ENCODE measurements at regions not wholly inside any gene's neighbourhood (a gene's known extent, or its start where the extent isn't known, plus 50 kb on each side); places are given as distances from the start of the nearest gene placed in this dataset.
A peak's percentile ranks its signal among the peaks of the same experiment; 100 is the strongest.
"Not testable (repeated sequence)": the region's sequence is repeated elsewhere in the genome, so short reads cannot be mapped to it uniquely, and the experiment has no call there.

- no peak for DNase-seq
These were observed 101.7 kb upstream of the MYO10 start for GRCh38 chr5:17037751-17038150.

DNA sequence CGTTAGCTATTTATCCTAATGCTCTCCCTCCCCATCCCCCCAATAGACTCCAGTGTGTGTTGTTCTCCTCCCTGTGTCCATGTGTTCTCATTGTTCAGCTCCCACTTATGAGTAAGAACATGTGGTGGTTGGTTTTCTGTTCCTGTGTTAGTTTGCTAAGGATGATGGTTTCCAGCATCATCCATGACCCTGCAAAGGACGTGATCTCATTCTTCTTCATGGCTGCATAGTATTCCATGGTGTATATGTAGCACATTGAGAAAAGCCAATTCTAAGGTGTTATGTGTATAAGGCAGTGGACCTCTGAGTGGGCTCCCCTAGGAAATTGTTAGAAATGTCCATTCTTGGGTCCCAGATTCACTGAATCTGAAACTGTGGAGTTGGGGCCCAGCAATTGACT, 103.1 kb upstream of the MYO10 start:
- no peak for DNase-seq

DNA sequence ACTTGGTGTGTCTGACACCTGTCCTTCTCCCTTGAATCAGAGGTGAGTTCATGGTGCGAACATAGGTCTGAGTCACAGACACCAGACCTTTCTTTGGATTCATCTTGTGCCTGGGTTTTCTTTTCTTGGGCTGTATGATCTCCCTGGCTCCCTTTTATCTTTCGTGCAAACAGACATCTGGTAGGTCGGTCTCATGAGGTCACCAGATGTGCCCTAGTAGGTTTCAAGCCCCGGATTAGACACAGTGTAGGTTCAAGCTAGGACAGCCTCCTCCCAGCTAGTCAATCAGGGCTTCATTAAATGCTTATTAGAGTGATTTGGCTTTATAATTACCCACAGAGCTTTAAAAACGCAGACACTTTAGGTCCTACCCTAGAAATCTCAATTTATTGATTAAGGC, 106.0 kb upstream of the MYO10 start:
- no peak for DNase-seq

DNA sequence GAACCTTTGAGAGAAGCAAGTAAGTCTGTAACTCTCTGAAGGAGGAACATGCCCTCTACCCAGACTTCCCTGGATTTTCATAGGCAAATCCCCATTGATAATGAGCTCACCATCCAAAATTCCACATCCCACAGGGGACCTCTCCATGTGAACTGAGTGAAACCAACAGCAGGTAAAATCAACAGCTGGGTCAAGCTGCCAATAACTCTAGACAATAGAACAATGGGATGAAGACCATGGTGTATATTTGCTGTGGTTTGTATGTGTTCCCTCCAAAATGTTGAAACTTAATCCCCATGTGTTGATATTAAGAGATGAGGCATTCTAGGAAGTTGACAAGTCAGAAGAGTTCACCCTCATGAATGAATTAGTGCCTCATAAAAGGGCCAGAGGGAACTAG, 110.2 kb upstream of the MYO10 start:
- DNase-seq: no peak

DNA sequence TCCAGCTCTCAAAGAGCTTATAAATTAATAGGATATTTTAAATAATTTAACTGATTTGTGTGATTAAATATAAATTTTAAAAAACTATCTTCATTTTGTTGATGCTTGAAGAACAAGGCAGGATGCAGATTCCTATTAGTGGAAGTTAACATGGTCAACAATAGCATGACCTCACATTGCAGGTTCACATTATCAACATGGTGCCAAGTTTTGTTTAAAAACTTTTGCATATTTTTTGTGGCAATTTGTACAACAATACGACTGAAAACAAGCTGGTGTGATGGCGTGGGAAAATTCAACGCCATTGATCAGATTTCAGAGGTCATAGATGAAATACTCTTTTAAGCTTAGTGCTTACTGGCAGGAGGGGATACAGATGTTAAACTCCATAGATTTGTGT, 114.1 kb upstream of the MYO10 start:
- DNase-seq: no peak

DNA sequence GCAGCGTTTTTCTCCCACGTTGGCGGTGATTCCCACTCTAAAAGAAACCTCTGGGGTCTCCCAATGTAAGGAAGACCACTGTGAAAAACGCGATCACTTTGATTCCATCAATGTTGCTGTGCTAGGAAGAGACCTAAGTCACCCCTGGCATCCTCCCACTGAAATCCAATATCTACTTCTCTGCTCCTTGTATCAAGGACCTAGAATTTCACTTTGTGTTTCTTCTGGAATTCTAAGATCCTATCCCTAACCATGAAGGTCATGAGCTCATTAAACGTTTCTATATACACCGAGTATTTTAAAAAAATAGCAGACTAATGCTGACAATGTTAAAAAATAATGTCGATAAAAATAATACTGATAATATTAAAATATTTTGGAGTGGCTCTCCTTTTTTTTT, 118.8 kb upstream of the MYO10 start:
- DNase-seq: no peak

DNA sequence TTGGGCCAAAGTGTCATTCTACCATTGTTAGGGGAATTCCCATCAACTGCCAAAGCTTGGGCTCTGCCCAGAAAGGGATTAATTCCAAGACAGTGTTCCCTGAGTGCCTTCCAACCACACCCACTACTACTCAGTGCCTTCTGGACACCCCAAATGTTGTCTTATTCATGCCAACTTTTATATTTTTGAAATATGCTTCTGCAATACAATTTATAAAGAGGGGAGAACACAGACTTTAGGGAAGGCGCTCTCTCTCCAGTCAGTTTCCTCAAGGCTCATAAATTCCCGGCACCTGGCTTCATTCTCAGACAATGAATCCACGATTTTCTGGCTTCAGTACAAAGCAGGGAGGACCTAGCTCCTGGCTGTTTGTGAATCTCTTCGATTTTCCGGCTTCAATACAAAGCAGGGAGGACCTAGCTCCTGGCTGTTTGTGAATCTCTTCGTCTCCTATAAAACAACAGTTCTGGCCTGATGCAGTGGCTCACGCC, 120.1 kb upstream of the MYO10 start:
- no peak for DNase-seq

DNA sequence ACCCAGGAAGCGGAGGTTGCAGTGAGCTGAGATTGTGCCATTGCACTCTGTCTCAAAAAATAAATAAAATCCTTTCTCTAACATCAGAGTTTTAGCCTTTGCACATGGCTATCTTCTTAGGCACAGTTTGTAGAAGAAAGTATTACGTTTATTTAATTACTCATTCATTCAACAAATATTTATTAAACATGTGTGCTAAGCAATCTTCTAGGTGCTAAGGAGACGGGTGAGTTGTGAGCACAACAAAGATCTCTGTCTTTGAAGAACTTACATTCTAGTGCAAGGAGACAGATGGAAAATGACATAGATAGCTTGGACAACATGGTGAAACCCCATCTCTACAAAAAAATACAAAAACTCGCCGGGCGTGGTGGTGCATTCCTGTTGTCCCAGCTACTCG, 122.3 kb upstream of the MYO10 start:
- no peak for DNase-seq

GRCh38 chr5:17061973-17062470, 125.9 kb upstream of the MYO10 start:
- DNase-seq: no peak

- DNase-seq: not testable (repeated sequence)
These were observed 126.7 kb upstream of the MYO10 start for GRCh38 chr5:17062741-17063140.

GRCh38 chr5:17064241-17064640, 128.2 kb upstream of the MYO10 start:
- DNase-seq: no peak

GRCh38 chr5:17065458-17065857, 129.4 kb upstream of the MYO10 start:
- DNase-seq: no peak

DNA sequence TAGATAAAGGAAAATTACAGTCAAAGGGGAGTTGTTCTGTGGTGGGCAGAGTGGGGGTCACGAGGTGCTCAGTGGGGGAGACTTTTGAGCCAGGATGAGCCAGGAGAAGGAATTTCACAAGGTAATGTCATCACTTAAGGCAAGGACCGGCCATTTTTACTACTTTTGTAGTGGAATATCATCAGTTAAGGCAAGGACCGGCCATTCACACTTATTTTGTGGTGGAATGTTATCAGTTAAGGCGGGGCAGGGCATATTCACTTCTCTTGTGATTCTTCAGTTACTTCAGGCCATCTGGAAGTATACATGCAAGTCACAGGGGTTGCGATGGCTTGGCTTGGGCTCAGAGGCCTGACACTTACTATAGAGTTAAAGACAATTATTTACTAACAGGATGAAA, 129.9 kb upstream of the MYO10 start:
- not testable (repeated sequence) for DNase-seq

DNA sequence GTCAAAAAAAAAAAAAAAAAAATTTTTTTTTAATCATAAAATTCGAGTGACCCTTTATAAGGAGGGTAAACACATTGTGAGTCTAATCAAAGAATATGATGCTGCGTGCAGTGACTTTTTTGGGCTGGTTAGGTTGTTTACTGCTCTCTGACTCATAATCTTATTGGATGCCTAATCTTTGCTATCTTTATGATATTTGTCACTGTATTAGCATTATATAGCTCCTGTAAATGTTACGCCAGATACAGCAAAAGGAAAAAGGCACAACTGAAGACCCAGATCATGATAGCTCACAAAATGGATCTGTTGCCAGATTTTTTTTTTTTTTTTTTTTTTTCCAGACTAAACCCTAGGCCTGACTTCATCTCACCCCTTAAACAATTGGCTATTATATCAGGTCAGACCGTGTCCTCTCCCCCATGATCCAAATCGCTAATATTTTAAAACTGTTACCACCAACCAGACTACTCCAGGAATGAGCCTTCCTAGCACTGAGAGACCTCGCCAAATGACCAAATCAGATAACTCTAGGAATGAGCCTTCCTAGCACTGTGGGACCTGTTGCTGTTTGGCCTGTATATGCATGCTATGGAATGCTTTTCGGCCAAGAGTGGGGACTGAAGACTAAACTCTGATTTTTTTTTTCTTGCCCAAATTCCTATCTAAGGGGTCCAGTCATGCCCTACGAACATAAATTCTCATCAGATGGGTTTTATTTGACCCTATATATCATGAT, 131.7 kb upstream of the MYO10 start:
- no peak for DNase-seq

DNA sequence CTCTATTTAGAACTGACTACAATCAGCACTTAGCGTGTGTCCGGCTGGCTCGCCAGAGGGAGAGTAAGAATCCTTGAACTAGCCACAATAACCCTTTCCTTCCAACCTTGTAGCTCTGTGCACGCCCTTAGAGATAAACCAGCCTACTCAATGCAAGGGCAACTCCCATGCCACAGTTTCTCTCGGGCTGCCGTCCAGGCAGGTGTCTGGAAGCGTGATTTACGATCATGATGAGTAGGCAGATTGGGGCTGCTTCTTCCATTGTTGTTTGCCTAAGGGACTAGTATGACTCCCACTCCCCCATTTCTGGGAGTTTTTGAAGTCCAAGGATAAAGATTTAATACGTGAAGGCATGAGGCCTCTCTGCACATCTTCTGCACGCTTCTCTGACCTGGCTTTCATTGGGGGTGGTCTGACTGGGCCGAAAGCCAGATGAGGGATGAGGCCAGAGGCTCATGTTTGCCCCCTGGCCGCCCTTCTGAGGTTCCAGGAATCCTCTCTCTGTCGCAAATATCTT, 134.0 kb upstream of the MYO10 start:
- peak; percentile 4 for DNase-seq

DNA sequence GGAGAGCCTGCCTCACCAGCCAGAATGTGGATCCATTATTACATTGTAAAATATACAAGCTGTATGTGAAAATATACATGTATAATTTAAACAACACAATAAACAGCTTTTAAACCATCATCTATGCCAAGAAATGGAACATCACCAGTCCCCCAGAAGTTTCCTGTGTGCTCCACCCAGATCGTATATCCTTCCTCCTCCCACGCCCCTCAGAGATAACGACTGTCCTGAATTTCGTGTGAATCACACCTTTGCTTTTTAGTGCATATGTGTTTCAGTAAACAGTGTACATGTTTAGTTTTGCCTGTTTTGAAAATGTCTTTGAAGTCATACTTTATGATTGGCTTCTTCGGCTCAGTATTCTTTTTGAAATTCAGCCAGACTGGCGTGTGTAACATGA, 134.6 kb upstream of the MYO10 start:
- DNase-seq: no peak

GRCh38 chr5:17075236-17075635, 139.1 kb upstream of the MYO10 start:
- no peak for DNase-seq

DNA sequence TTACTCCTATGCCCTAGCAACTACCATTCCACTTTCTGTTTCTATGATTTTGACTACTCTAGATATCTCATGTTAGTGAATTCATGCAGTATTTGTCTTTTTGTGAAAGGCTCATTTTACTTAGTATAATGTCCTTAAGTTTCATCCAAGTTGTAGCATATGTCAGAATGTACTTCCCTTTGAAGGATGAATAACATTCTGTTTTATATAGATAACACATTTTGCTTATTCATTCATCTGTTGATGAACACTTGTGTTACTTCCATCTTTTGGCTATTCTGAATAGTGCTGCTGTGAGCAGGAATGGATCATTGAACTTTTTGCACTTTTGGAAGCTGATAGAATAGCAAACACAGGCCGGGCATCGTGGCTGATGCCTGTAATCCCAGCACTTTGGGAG, 140.2 kb upstream of the MYO10 start:
- DNase-seq: no peak

GRCh38 chr5:17077440-17078233, 139.8 kb upstream of the BASP1 start:
- DNase-seq: no peak

DNA sequence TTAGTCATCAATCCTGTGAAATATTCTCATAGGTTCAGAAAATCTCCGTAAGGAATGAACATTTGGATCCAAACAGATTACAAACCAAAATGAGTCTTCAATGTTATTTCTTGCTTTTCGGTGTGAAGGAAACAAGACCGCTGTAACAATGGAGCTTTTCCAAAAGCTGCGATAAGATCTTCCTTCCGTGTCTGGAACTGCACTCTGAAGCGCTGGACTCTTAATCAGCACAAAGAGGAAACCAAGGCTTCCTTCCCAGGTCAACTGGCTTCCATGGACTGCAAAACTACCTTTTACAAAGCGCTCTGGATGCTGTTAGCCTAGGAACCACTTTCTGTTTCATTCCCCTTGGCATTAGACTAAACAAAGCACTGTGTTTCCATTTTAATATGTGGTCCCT, 137.9 kb upstream of the BASP1 start:
- no peak for DNase-seq

DNA sequence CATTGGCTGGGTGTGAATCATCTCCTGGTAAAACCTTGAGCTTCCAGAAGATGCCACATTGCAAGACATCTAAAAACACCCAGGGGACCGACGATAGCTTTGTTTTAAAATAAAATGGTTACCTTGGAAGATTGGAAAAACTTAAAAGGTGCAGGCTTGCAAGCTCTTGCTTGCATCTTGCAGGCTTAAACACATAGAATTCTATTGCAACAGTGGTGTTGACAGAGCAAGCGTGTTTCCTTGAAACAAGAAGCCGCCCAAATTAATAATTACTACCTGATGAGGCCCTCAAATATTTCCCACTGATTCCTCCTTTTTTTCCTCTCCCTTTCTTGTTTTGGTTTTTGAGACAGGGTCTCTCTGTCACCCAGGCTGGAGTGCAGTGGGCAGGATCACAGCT, 137.1 kb upstream of the BASP1 start:
- DNase-seq: no peak

DNA sequence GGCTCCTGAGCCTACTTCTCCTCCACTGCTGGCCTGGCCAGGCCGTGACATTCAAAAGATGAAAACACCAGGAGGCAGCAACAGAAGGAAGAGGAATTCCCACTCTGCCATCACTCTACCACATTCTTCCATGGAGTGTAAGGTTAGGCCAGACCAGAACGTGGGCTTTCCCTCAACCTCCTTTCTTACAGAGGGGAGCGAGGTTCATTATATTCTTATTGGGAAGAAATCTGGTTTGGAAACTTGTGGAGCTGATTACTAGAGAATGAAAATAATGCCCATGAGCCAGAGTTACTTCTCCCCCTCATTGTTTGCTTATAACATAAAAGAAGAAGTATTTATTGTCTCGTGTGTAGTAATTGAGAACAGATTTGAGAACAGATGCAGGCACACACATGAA, 136.3 kb upstream of the BASP1 start:
- DNase-seq: no peak

DNA sequence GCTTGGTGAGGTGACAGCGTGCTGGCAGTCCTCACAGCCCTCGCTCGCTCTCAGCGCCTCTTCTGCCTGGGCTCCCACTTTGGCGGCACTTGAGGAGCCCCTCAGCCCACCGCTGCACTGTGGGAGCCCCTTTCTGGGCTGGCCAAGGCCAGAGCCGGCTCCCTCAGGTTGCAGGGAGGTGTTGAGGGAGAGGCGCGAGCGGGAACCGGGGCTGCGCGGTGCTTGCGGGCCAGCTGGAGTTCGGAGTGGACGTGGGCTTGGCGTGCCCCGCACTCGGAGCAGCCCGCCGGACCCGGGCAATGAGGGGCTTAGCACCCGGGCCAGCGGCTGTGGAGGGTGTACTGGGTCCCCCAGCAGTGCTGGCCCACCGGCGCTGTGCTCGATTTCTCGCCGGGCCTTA, 134.2 kb upstream of the BASP1 start:
- DNase-seq: not testable (repeated sequence)

DNA sequence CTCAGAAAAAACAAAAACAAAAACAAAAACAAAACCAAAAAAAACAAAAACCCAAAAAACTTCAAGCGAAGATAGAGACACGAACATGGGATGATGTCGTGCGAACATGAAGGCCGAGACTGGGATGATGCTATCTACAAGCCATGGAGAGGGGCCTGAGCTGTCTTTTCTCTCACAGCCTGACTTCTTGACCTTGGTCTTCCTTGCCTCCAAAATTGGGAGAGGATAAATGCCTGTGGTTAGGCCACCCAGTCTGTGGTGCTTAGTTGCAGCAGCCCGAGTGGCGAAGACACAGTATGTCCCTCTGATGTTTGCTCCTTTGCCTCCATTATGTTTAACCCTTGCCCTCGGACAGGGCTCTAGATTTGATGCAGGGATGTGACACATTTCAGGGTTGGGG, 130.4 kb upstream of the BASP1 start:
- no peak for DNase-seq
